Natural killer cell (primary cell): ENCODE measurements at regions not wholly inside any gene's neighbourhood (a gene's known extent, or its start where the extent isn't known, plus 50 kb on each side); places are given as distances from the start of the nearest gene placed in this dataset.
"Not testable (repeated sequence)": the region's sequence is repeated elsewhere in the genome, so short reads cannot be mapped to it uniquely, and the experiment has no call there.

Experiments
- ATAC-seq, 3 donors: fragments of 150-1000 bp in 2 of 3; fragments of 200-7000 bp in 1 of 3; cut with Tn5 transposase; 1 replicate in 1 of 3; 2 replicates in 2 of 3; pipeline ENCODE4 v1.10.0; 2021; ENCODE audit warnings: mild to moderate bottlenecking in 2 of 3, moderate library complexity in 2 of 3
- DNase-seq, 2 donors: peaks; one replicate each; pipeline versions ENCODE4 v3.0.0 to v3.0.0-alpha.2; 2013 to 2021; ENCODE audit warnings: mixed read lengths in 1 of 2
- H3K27ac ChIP-seq: one replicate; pipeline ENCODE4 v1.5.1; 2013; ENCODE audit warnings: mild to moderate bottlenecking, low read length
- H3K27me3 ChIP-seq: one replicate; pipeline ENCODE4 v1.6.1; 2013; ENCODE audit warnings: low read length; ENCODE audit not compliant: control insufficient read depth, insufficient read depth
- H3K36me3 ChIP-seq: one replicate; pipeline ENCODE4 v1.6.1; 2013; ENCODE audit warnings: low read length; ENCODE audit not compliant: control insufficient read depth, insufficient read depth
- H3K4me1 ChIP-seq: one replicate; pipeline ENCODE4 v1.6.1; 2013; ENCODE audit warnings: low read length; ENCODE audit not compliant: control insufficient read depth, insufficient read depth
- H3K4me3 ChIP-seq: one replicate; pipeline ENCODE4 v1.5.1; 2013; ENCODE audit warnings: low read length
- H3K9me3 ChIP-seq: one replicate; pipeline ENCODE4 v1.6.1; 2013; ENCODE audit warnings: low read length; ENCODE audit not compliant: control insufficient read depth, insufficient read depth
- H3K27ac Mint-ChIP-seq, 2 donors: one replicate each; pipeline ENCODE4 v1.8.0; 2022; ENCODE audit warnings: mild to moderate bottlenecking in 2 of 2, mixed read lengths in 2 of 2, moderate library complexity in 1 of 2
- H3K27me3 Mint-ChIP-seq, 2 donors: one replicate each; pipeline ENCODE4 v1.8.0; 2022; ENCODE audit warnings: low read depth in 2 of 2, mixed read lengths in 2 of 2
- H3K36me3 Mint-ChIP-seq: one replicate; pipeline ENCODE4 v1.8.0; 2022; ENCODE audit warnings: mixed read lengths
- H3K4me1 Mint-ChIP-seq, 2 donors: one replicate each; pipeline ENCODE4 v1.8.0; 2022; ENCODE audit warnings: mixed read lengths in 2 of 2
- H3K4me3 Mint-ChIP-seq: one replicate; pipeline ENCODE4 v1.8.0; 2022; ENCODE audit warnings: mild to moderate bottlenecking, moderate library complexity, mixed read lengths
- H3K9me3 Mint-ChIP-seq, 2 donors: one replicate each; pipeline ENCODE4 v1.8.0; 2022; ENCODE audit warnings: mixed read lengths in 2 of 2
- CTCF ChIP-seq: fragments of 200-600 bp; IDR thresholded peaks from one replicate; pipeline ENCODE4 v1.8.0; 2022; ENCODE audit warnings: antibody characterized with exemption
- WGBS: methylation state at CpG from one replicate; pipeline ENCODE4 v1.1.7; 2013; ENCODE audit warnings: missing lambda C conversion rate; ENCODE audit not compliant: insufficient coverage; 5-methylcytosine and 5-hydroxymethylcytosine counted together
- intact Hi-C: fragments of 100-400 bp; cut with micrococcal nuclease; formaldehyde crosslinking; loops from one replicate; pipeline ENCODE4 v1.14.2; 2022

DNA sequence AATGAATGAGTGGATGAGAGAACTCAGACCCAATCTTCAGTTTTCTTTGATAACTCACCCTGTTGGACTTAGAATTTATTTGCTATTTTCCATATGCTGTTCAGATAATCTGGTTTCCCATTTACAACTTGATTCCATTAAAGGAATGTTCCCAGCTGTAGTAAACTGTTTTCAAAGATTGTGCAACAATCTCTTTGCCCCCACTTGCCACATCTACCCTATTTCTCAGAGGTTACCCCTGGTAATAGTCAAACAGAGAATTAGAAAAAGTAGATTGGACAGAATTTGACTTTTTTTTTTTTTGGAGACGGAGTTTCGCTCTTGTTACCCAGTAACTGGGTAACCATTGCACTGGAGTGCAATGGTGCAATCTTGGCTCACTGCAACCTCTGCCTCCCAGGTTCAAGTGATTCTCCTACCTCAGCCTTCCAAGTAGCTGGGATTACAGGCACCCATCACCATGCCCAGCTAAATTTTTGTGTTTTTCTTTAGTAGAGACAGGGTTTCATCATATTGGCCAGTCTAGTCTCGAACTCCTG, 93.4 kb upstream of the SIX2 start:
- no peaks in the 10 kb centered on the region for H3K27me3 ChIP-seq
- H3K9me3 ChIP-seq: no peaks in the 10 kb centered on the region
- H3K4me1 ChIP-seq: no peaks in the 10 kb centered on the region
- no peaks in the 10 kb centered on the region for H3K4me1 Mint-ChIP-seq
- no peaks in the 10 kb centered on the region for H3K36me3 ChIP-seq
- no peak for ATAC-seq
- intact Hi-C loops: no loop called here
- peaks cover 0 to 3% of the 10 kb centered on the region in 2 donors for H3K9me3 Mint-ChIP-seq
- no peak overlapping the region for H3K4me3 ChIP-seq
- no peak for TF ChIP-seq CTCF
- WGBS: 88% methylated on average over 3 of the region's 3 CpGs
- H3K36me3 Mint-ChIP-seq: no peaks in the 10 kb centered on the region
- peaks cover 4 to 29% of the 10 kb centered on the region in 2 donors for H3K27me3 Mint-ChIP-seq
- no peak overlapping the region for H3K27ac Mint-ChIP-seq
- H3K4me3 Mint-ChIP-seq: no peak overlapping the region
- H3K27ac ChIP-seq: no peak overlapping the region
- DNase-seq: no peak

DNA sequence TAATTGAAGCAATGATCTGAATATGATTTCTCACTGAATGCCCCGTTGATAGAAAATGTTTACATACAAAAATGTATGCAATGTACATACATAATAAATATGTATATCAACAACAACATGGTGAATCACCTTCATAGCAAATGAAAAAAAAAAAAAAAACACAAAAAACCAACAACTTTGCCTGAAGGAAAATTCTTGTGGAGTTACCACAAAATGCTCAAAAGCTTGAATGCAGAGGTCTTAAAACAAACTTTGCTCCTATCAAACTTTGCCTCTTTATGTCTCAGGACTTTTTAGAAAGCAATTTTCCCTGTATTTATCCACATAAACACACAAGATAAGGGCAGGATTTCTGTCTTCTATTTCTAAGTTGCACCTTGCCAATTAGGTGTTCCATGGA, 92.9 kb upstream of the SIX2 start:
- H3K4me3 Mint-ChIP-seq: no peak overlapping the region
- intact Hi-C loops: no loop called here
- H3K4me3 ChIP-seq: no peak overlapping the region

DNA sequence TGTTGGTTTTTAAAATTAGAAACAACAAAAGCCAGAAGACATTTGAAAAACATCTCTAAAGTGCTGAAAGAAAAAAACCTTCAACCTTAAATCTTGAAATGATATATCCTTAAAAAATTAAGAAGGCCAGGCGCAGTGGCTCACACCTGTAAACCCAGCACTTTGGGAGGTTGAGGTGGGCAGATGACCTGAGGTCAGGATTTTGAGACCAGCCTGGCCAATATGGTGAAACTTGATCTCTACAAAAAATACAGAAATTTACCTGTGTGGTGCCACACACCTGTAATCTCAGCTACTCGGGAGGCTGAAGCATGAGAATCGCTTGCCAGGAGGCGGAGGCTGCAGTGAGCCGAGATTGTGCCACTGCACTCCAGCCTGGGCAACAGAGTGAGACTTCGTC, 87.7 kb upstream of the SIX2 start:
- H3K4me1 Mint-ChIP-seq: no peaks in the 10 kb centered on the region
- Histone ChIP-seq H3K27me3 (peaks cover 4% of the 10 kb centered on the region), H3K36me3 (no peaks in the 10 kb centered on the region), H3K4me1 (no peaks in the 10 kb centered on the region), H3K4me3 (no peak overlapping the region), H3K9me3 (no peaks in the 10 kb centered on the region), H3K27ac (no peak overlapping the region)
- H3K9me3 Mint-ChIP-seq: no peaks in the 10 kb centered on the region
- DNase-seq (no peak), ATAC-seq (no peak)
- WGBS: 84% methylated on average over 5 of the region's 6 CpGs
- TF ChIP-seq CTCF: no peak
- no peaks in the 10 kb centered on the region for H3K36me3 Mint-ChIP-seq
- H3K27me3 Mint-ChIP-seq: peaks cover 10 to 45% of the 10 kb centered on the region in 2 donors
- intact Hi-C loops: no loop called here
- no peak overlapping the region for H3K27ac Mint-ChIP-seq
- H3K4me3 Mint-ChIP-seq: no peak overlapping the region

More for the DNA sequence above, 92.9 kb upstream of the SIX2 start:
- no peaks in the 10 kb centered on the region for H3K4me1 Mint-ChIP-seq
- WGBS: no CpG with 5 or more reads among the region's 1 CpG
- DNase-seq (no peak), ATAC-seq (no peak)
- H3K9me3 Mint-ChIP-seq: peaks cover 0 to 3% of the 10 kb centered on the region in 2 donors
- H3K27ac ChIP-seq: no peak overlapping the region
- no peaks in the 10 kb centered on the region for H3K9me3 ChIP-seq
- no peak for TF ChIP-seq CTCF
- H3K27ac Mint-ChIP-seq: no peak overlapping the region
- H3K36me3 Mint-ChIP-seq: no peaks in the 10 kb centered on the region
- H3K27me3 Mint-ChIP-seq: peaks cover 4 to 29% of the 10 kb centered on the region in 2 donors
- no peaks in the 10 kb centered on the region for H3K4me1 ChIP-seq
- no peaks in the 10 kb centered on the region for H3K27me3 ChIP-seq
- no peaks in the 10 kb centered on the region for H3K36me3 ChIP-seq

- ATAC-seq, H3K4me1 ChIP-seq, DNase-seq, H3K4me3 Mint-ChIP-seq, H3K36me3 ChIP-seq, intact Hi-C loops, H3K4me3 ChIP-seq, H3K9me3 Mint-ChIP-seq, H3K27ac ChIP-seq, H3K27me3 ChIP-seq, H3K36me3 Mint-ChIP-seq, H3K9me3 ChIP-seq, H3K27ac Mint-ChIP-seq, H3K4me1 Mint-ChIP-seq: not testable (repeated sequence)
- peaks cover 12 to 45% of the 10 kb centered on the region in 2 donors for H3K27me3 Mint-ChIP-seq
- WGBS: 91% methylated on average over 10 of the region's 10 CpGs
These were observed 86.8 kb upstream of the SIX2 start for GRCh38 chr2:45096038-45096437.
